ENCODE measurements at regions not wholly inside any gene's neighbourhood (a gene's known extent, or its start where the extent isn't known, plus 50 kb on each side); places are given as distances from the start of the nearest gene placed in this dataset.

- TF ChIP-seq EZH2 (IDR thresholded peaks at IDR 0.05; ENCODE audit: insufficient read depth, poor library complexity, severe bottlenecking) (no peak), EZH2phosphoT487 (IDR thresholded peaks at IDR 0.05; ENCODE audit: insufficient read depth, low read depth) (no peak)
Measured at GRCh38 chr6:119802464-119802863, 452.9 kb upstream of the MAN1A1 start.
